Activated CD4-positive, CD25-positive, alpha-beta regulatory T cell treated with anti-CD3 and anti-CD28 coated beads, Interleukin-2, amount 50 U/mL, for 24 hours (primary cell): ENCODE measurements at regions not wholly inside any gene's neighbourhood (a gene's known extent, or its start where the extent isn't known, plus 50 kb on each side); places are given as distances from the start of the nearest gene placed in this dataset.

Source experiments
- ATAC-seq, 2 donors: fragments of 150-1000 bp; cut with Tn5 transposase; one replicate each; pipeline ENCODE4 v1.10.0; 2021; ENCODE audit warnings: mild to moderate bottlenecking in 1 of 2, moderate library complexity in 1 of 2

- no peak for ATAC-seq
These were observed 121.2 kb upstream of the CXCR4 start for GRCh38 chr2:136239079-136239685.

- ATAC-seq: peak; percentile 85 to 86
These were observed 120.5 kb upstream of the CXCR4 start for GRCh38 chr2:136238286-136239078.

GRCh38 chr2:136236019-136236418 lies 118.1 kb upstream of the CXCR4 start:
- no peak for ATAC-seq

GRCh38 chr2:136235546-136235945 lies 117.6 kb upstream of the CXCR4 start:
- no peak for ATAC-seq

GRCh38 chr2:136234261-136234660 lies 116.3 kb upstream of the CXCR4 start:
- ATAC-seq: no peak

GRCh38 chr2:136233298-136233697 lies 115.3 kb upstream of the CXCR4 start:
- no peak for ATAC-seq

- ATAC-seq: no peak
These were observed 114.7 kb upstream of the CXCR4 start for GRCh38 chr2:136232456-136233172.

- ATAC-seq: no peak
These were observed 112.5 kb upstream of the CXCR4 start for GRCh38 chr2:136230464-136230863.

GRCh38 chr2:136226903-136227302 lies 109.0 kb upstream of the CXCR4 start:
- no peak for ATAC-seq

GRCh38 chr2:136225950-136226835 lies 108.2 kb upstream of the CXCR4 start:
- ATAC-seq: no peak

- no peak for ATAC-seq
These were observed 105.3 kb upstream of the CXCR4 start for GRCh38 chr2:136223274-136223673.

GRCh38 chr2:136222862-136223261 lies 104.9 kb upstream of the CXCR4 start:
- no peak for ATAC-seq

GRCh38 chr2:136221026-136221425 lies 103.1 kb upstream of the CXCR4 start:
- no peak for ATAC-seq

GRCh38 chr2:136219963-136220362 lies 102.0 kb upstream of the CXCR4 start:
- no peak for ATAC-seq

- no peak for ATAC-seq
These were observed 101.4 kb upstream of the CXCR4 start for GRCh38 chr2:136219341-136219740.

- no peak for ATAC-seq
These were observed 100.0 kb upstream of the CXCR4 start for GRCh38 chr2:136217996-136218395.

GRCh38 chr2:136215908-136216472 lies 98.0 kb upstream of the CXCR4 start:
- ATAC-seq: no peak

GRCh38 chr2:136215449-136215848 lies 97.5 kb upstream of the CXCR4 start:
- no peak for ATAC-seq

GRCh38 chr2:136214307-136215200 lies 96.6 kb upstream of the CXCR4 start:
- ATAC-seq: peak in 1 of 2 donors; percentile 5

- no peak for ATAC-seq
These were observed 95.9 kb upstream of the CXCR4 start for GRCh38 chr2:136213836-136214235.
